ENCODE measurements at regions not wholly inside any gene's neighbourhood (a gene's known extent, or its start where the extent isn't known, plus 50 kb on each side); places are given as distances from the start of the nearest gene placed in this dataset.

- Histone ChIP-seq H3K9me3 (no peaks in the 10 kb centered on the region), H3K4me3 (no peak overlapping the region), H3K4me1 (peaks cover 46 to 61% (median 56%) of the 10 kb centered on the region in 4 donors), H3K27me3 (no peaks in the 10 kb centered on the region), H3K27ac (replicated peaks in 1 of 4) (no peak overlapping the region), H3K36me3 (no peaks in the 10 kb centered on the region)
- TF ChIP-seq POLR2AphosphoS5 (IDR thresholded peaks at IDR 0.05) (no peak), POLR2A (IDR thresholded peaks at IDR 0.05; ENCODE audit: low read depth) (no peak), EP300 (IDR thresholded peaks at IDR 0.05) (no peak), CTCF (IDR thresholded peaks at IDR 0.05) (no peak)
- WGBS: 67% methylated on average over 7 of the region's 7 CpGs
- no peak for DNase-seq (ENCODE audit: extremely low spot score)
- intact Hi-C loops (cut with DNase I): no loop called here
Measured at GRCh38 chr2:15732341-15733077, 140.8 kb downstream of the DDX1 start.

DNA sequence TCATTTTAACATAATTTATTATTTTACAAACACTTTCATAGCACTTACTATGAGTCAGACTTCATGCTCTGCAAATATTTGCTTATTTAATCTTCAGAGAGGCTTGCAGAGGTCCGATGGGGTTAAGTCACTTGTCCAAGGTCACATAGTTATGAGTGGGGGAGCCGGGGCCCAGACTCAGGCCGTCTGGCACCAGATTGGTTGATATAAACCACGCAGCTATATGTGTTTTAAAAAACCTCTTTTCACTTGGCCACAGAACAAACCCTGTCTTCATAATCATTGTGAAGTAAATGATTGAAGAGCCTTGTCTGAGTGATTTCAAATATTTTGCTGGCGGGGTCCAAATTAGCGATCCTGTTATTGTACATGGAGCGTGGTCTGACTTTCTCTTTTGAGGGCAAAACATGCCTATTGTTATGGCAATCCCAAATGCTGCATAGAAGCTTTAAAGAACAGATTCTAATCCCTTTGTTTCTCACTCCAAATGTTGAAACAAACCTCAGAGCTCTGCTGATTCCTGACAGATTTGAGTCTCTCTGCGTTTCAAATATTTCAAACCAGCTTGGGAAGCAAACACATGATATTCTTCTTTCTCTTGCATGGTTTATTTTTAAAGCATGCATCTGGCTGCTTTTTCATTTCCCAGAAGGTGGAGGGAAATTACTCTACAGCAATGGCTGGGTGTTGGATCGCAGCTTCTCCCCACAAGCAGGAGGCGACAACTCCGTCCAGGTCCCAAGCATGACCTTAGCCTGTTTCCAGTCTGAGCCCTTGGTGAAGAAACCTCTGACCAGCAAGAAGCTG is 142.4 kb downstream of the DDX1 start:
- intact Hi-C loops (cut with DNase I): no loop called here
- peaks cover 46 to 61% (median 56%) of the 10 kb centered on the region in 4 donors for H3K4me1 ChIP-seq
- WGBS: 24% methylated on average over 11 of the region's 11 CpGs
- DNase-seq (ENCODE audit: extremely low spot score): no peak
- H3K27ac ChIP-seq (replicated peaks in 1 of 4): peak overlapping the region; percentile 8 to 65 (median 26)
- H3K9me3 ChIP-seq: no peaks in the 10 kb centered on the region
- peak overlapping the region in 1 of 4 donors; percentile 4 for H3K4me3 ChIP-seq
- TF ChIP-seq POLR2A (IDR thresholded peaks at IDR 0.05; ENCODE audit: low read depth) (no peak), EP300 (IDR thresholded peaks at IDR 0.05) (no peak), POLR2AphosphoS5 (IDR thresholded peaks at IDR 0.05) (no peak)
- H3K27me3 ChIP-seq: no peaks in the 10 kb centered on the region
- no peaks in the 10 kb centered on the region for H3K36me3 ChIP-seq

- intact Hi-C loops (cut with DNase I): no loop called here
- WGBS: 65% methylated on average over 5 of the region's 5 CpGs
- Histone ChIP-seq H3K4me3 (no peak overlapping the region), H3K4me1 (peaks cover 45 to 59% (median 54%) of the 10 kb centered on the region in 4 donors), H3K27ac (replicated peaks in 1 of 4) (peak overlapping the region in 2 of 4 donors; percentile 31 to 65), H3K9me3 (no peaks in the 10 kb centered on the region), H3K27me3 (no peaks in the 10 kb centered on the region), H3K36me3 (no peaks in the 10 kb centered on the region)
- no peak for TF ChIP-seq POLR2A (IDR thresholded peaks at IDR 0.05; ENCODE audit: low read depth)
- TF ChIP-seq EP300 (IDR thresholded peaks at IDR 0.05): no peak
- no peak for TF ChIP-seq CTCF (IDR thresholded peaks at IDR 0.05)
- TF ChIP-seq POLR2AphosphoS5 (IDR thresholded peaks at IDR 0.05): no peak
- DNase-seq (ENCODE audit: extremely low spot score): no peak
Measured at GRCh38 chr2:15734674-15735483, 143.2 kb downstream of the DDX1 start.

- no peaks in the 10 kb centered on the region for H3K27me3 ChIP-seq
- 91% methylated on average over 6 of the region's 6 CpGs for WGBS
- no peak for TF ChIP-seq EP300 (IDR thresholded peaks at IDR 0.05)
- no peak for TF ChIP-seq CTCF (IDR thresholded peaks at IDR 0.05)
- TF ChIP-seq POLR2A (IDR thresholded peaks at IDR 0.05; ENCODE audit: low read depth): no peak
- no peak overlapping the region for H3K27ac ChIP-seq (replicated peaks in 1 of 4)
- intact Hi-C loops (cut with DNase I): no loop called here
- H3K4me1 ChIP-seq: peaks cover 37 to 51% (median 46%) of the 10 kb centered on the region in 4 donors
- no peak for DNase-seq (ENCODE audit: extremely low spot score)
- no peaks in the 10 kb centered on the region for H3K9me3 ChIP-seq
- H3K4me3 ChIP-seq: no peak overlapping the region
- H3K36me3 ChIP-seq: no peaks in the 10 kb centered on the region
Measured at GRCh38 chr2:15735484-15736326, 144.0 kb downstream of the DDX1 start.

Data from esophagus muscularis mucosa (tissue), 4 donors.